Natural killer cell treated with Interleukin-12 subunit alpha and Interleukin-12 subunit beta and Interleukin-15 and Interleukin-18, amount 100 ng/mL, for 72 hours (primary cell): ENCODE measurements at regions not wholly inside any gene's neighbourhood (a gene's known extent, or its start where the extent isn't known, plus 50 kb on each side); places are given as distances from the start of the nearest gene placed in this dataset.

Source experiments
- ATAC-seq, 2 donors: fragments of 150-1000 bp; cut with Tn5 transposase in 1 of 2; sonication (Bioruptor Pico), chemical (Tn5 transposase) in 1 of 2; 2 replicates each; pipeline ENCODE4 v1.10.0; 2021
- DNase-seq: peaks from one replicate; pipeline ENCODE4 v3.0.0; 2022; ENCODE audit warnings: low spot score
- H3K27ac Mint-ChIP-seq, 2 donors: 1 replicate in 1 of 2; 2 replicates in 1 of 2; pipeline ENCODE4 v1.8.0; 2022; ENCODE audit warnings: mixed read lengths in 2 of 2, mild to moderate bottlenecking in 1 of 2, moderate library complexity in 1 of 2
- H3K27me3 Mint-ChIP-seq, 2 donors: 1 replicate in 1 of 2; 2 replicates in 1 of 2; pipeline ENCODE4 v1.8.0; 2022; ENCODE audit warnings: mixed read lengths in 2 of 2
- H3K36me3 Mint-ChIP-seq: one replicate; pipeline ENCODE4 v1.8.0; 2022; ENCODE audit warnings: mixed read lengths
- H3K4me1 Mint-ChIP-seq, 2 donors: 1 replicate in 1 of 2; 2 replicates in 1 of 2; pipeline ENCODE4 v1.8.0; 2022; ENCODE audit warnings: low read depth in 2 of 2, mixed read lengths in 2 of 2, mild to moderate bottlenecking in 1 of 2
- H3K4me3 Mint-ChIP-seq: one replicate; pipeline ENCODE4 v1.8.0; 2022; ENCODE audit warnings: mixed read lengths
- H3K9me3 Mint-ChIP-seq: 2 replicates; pipeline ENCODE4 v1.8.0; 2022; ENCODE audit warnings: mixed read lengths

- Mint-ChIP-seq H3K4me1 (peaks cover 13 to 15% of the 10 kb centered on the region in 2 donors), H3K4me3 (no peak overlapping the region), H3K9me3 (no peaks in the 10 kb centered on the region), H3K36me3 (no peaks in the 10 kb centered on the region), H3K27me3 (peaks cover 23 to 40% of the 10 kb centered on the region in 2 donors), H3K27ac (no peak overlapping the region)
- ATAC-seq (no peak), DNase-seq (no peak)
Measured at GRCh38 chr5:88144219-88145001, 124.2 kb downstream of the TMEM161B start.

DNA sequence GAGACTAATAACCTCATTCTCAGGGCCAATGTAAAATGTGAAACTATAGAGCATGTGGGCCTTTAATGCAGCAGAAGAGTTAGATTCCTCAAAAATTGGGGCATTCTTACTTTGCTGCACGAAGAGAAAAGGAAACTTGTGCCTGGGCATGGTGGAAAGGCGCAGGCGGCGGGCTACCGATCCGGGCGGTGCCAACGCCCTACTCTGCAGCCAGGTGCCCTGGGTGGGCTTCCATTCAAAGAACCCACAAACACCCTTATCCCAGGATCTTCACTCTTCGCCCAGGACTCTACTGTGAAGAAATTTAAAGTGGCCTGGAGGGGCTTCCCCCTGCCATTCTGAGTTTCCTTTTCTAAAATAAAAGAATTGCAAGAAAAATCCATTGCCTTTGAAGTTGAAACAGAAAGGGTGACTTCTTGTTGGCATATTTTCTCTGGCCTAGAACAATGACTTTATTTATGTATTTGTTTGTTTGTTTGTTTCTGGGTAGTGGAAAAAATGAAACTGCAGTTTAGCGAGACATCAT, 124.9 kb downstream of the TMEM161B start:
- H3K4me1 Mint-ChIP-seq: peaks cover 13 to 15% of the 10 kb centered on the region in 2 donors
- no peak overlapping the region for H3K27ac Mint-ChIP-seq
- H3K9me3 Mint-ChIP-seq: no peaks in the 10 kb centered on the region
- DNase-seq: no peak
- no peaks in the 10 kb centered on the region for H3K36me3 Mint-ChIP-seq
- H3K4me3 Mint-ChIP-seq: no peak overlapping the region
- peaks cover 23 to 34% of the 10 kb centered on the region in 2 donors for H3K27me3 Mint-ChIP-seq
- no peak for ATAC-seq

DNA sequence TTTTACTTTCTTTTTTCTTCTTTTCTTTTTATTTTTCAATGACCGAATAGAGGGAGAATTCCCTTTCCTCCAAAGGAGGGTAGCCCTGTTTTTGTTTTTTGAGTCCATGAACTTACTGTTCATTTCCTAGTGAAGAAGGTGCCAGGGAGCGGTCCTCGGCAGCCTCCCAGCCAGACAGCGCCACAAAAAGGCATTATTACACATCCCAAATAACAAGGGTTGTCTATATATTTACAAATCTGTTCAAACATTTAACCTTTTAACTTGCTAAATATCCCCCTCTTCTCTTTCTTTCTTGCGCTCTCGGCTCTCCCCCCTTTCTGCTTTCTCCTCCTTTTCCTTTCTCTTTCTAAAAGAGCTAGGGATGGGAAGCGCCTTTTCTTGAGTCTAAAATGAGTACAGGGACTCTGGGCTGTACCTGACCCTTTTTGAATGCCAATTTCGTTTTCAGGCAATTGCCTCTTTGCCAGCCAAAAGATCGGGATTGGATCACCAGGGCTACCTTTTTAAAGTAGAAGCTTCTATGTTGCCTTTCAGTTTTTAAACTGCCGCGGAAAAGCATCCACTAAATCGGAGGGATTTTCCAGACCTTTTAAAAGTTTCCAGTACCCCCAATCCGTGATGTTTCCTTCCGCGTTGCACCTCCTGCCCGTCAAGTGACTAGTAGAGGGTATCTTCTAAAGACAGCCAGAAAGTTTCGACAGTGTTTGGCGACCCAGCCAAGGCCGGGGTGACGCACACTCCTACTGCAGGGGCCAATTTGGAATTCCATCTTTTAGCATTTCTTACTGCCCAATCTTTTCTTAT, 125.6 kb downstream of the TMEM161B start:
- H3K9me3 Mint-ChIP-seq: no peaks in the 10 kb centered on the region

GRCh38 chr5:88142636-88142885, 126.1 kb downstream of the TMEM161B start:
- H3K36me3 Mint-ChIP-seq: no peaks in the 10 kb centered on the region

More for the DNA sequence above, 125.6 kb downstream of the TMEM161B start:
- Mint-ChIP-seq H3K4me3 (no peak overlapping the region), H3K27me3 (peaks cover 22 to 32% of the 10 kb centered on the region in 2 donors), H3K27ac (no peak overlapping the region), H3K36me3 (no peaks in the 10 kb centered on the region), H3K4me1 (peaks cover 13 to 15% of the 10 kb centered on the region in 2 donors)
- no peak for ATAC-seq
- no peak for DNase-seq

DNA sequence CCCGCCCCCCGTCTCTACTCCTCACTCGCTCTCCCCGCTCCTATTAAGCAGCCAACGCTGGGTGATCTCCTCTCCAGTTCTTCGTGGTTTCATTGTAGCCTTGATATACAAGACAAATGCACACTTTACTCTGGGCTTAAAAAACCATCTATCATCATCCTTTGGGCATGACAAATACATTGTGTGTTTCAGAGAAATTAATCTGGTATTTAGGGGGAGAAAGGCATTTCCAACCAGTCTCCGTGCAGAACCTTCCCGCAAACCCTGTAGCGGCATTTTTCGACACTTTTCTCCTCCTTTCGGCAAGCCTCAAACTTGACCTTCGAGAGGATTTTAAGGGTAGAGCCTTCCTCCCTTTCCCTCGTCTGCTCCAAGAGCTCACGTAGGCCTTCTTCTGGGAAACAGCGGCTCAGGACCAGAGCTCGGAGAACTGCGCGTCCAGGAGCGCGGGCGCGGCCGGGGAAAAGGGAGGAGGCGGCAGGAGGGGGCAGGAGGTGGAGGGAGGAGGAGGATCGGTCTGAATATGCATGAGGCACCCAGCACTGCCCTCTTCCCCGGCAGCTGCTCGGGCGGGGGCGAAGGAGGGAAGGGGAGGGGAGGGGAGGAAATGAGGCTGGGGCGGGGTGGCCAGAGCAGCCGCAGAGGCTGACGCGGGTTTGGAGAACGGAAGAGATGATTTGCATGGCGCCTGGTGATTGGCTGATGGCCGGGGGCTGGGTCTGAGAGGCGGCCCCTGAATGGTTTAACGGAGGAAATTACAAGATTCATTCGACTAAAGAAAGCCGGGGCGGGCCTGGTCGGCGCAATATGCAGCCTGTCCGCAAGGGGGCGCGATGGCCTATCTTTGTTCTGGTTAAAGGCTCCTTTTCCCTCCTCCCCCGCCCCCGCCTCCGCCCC, 127.5 kb downstream of the TMEM161B start:
- Mint-ChIP-seq H3K27me3 (peaks cover 24 to 42% of the 10 kb centered on the region in 2 donors), H3K27ac (no peak overlapping the region), H3K4me3 (no peak overlapping the region), H3K4me1 (peaks cover 13 to 15% of the 10 kb centered on the region in 2 donors), H3K36me3 (no peaks in the 10 kb centered on the region), H3K9me3 (no peaks in the 10 kb centered on the region)
- DNase-seq (peak; percentile 95), ATAC-seq (peak; percentile 98)

More at GRCh38 chr5:88142636-88142885, 126.1 kb downstream of the TMEM161B start:
- H3K27me3 Mint-ChIP-seq: peaks cover 21 to 32% of the 10 kb centered on the region in 2 donors
- no peak overlapping the region for H3K27ac Mint-ChIP-seq
- H3K9me3 Mint-ChIP-seq: no peaks in the 10 kb centered on the region
- ATAC-seq: no peak
- DNase-seq: no peak
- peaks cover 13 to 15% of the 10 kb centered on the region in 2 donors for H3K4me1 Mint-ChIP-seq
- no peak overlapping the region for H3K4me3 Mint-ChIP-seq

DNA sequence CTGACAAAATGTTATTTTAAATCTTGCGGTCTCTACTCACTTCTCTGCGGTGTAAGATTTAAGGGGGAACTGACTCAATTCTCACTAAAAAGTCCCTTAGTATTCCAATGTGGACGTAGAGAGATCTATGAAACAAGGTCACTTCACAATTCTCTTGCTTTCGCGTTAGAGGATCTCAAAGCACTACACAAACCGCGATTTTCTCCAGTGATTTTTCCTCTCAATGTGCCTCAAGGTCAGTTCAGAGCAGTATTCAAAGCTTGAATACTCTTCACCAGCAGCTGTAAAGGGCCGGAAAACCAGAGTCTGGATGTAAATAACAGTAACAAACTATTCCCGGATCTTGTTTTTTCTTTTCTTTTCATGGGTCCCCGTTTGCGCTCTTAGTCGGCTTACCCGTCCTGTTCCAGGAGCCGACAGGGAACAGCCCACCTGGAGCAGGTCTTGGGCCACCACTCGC, 128.2 kb downstream of the TMEM161B start:
- no peak overlapping the region for H3K27ac Mint-ChIP-seq

DNA sequence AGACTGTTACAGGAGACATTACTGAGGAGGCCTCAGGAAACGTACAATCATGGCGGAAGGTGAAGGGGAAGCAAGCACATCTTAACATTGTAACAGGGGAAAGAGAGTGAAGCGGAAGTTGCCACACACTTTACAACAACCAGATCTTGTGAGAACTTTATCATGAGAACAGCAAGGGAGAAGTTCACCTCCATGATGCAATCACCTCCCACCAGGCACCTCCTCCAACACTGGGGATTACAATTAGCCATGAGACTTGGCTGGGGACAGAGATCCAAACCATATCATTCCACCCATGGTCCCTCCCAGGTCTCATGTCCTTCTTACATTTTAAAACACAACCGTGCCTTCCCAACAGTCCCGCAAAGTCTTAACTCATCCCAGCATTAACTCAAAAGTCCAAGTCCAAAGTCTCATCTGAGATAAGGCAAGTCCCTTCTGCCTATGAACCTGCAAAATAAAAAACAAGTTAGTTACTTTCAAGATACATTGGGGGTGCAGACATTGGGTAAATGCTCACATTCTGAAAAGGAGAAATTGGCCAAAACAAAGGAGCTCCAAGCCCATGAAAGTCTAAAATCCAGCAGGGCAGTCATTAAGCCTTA, 138.3 kb downstream of the TMEM161B start:
- H3K27me3 Mint-ChIP-seq: peaks cover 20 to 43% of the 10 kb centered on the region in 2 donors
- H3K27ac Mint-ChIP-seq: no peak overlapping the region
- no peaks in the 10 kb centered on the region for H3K4me1 Mint-ChIP-seq
- ATAC-seq (no peak), DNase-seq (no peak)
- no peaks in the 10 kb centered on the region for H3K36me3 Mint-ChIP-seq
- no peak overlapping the region for H3K4me3 Mint-ChIP-seq
- no peaks in the 10 kb centered on the region for H3K9me3 Mint-ChIP-seq

More for the DNA sequence above, 128.2 kb downstream of the TMEM161B start:
- no peaks in the 10 kb centered on the region for H3K36me3 Mint-ChIP-seq
- H3K9me3 Mint-ChIP-seq: no peaks in the 10 kb centered on the region
- H3K4me1 Mint-ChIP-seq: peaks cover 10 to 11% of the 10 kb centered on the region in 2 donors
- H3K4me3 Mint-ChIP-seq: no peak overlapping the region
- DNase-seq: no peak
- peaks cover 19 to 41% of the 10 kb centered on the region in 2 donors for H3K27me3 Mint-ChIP-seq
- no peak for ATAC-seq

DNA sequence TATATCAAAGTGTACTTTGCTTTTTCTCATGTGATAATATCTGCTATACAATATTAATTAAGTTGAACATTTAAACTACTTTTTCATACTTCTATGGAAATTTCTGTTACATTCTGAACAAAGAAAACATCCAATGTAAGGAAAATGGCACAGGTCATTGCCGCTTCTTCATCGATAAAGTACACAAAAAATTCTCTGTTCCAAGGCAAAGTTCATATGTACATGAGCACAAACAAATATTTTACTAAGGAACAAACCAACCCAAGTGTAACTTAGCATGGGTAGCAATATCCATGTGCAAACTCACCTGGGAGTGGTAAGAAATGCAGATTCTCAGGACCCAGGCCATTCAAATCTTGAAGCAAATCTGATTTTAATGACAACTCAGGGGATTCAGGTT, 139.8 kb downstream of the TMEM161B start:
- Mint-ChIP-seq H3K4me1 (no peaks in the 10 kb centered on the region), H3K27ac (no peak overlapping the region), H3K27me3 (peaks cover 24 to 36% of the 10 kb centered on the region in 2 donors), H3K4me3 (no peak overlapping the region), H3K36me3 (peaks cover 4% of the 10 kb centered on the region), H3K9me3 (peaks cover 3% of the 10 kb centered on the region)
- no peak for ATAC-seq
- DNase-seq: no peak

GRCh38 chr5:88119535-88120125, 149.0 kb downstream of the TMEM161B start:
- Mint-ChIP-seq H3K4me1 (no peaks in the 10 kb centered on the region), H3K27ac (no peak overlapping the region), H3K27me3 (peaks cover 46 to 68% of the 10 kb centered on the region in 2 donors), H3K4me3 (no peak overlapping the region), H3K36me3 (peaks cover 4% of the 10 kb centered on the region), H3K9me3 (peaks cover 8% of the 10 kb centered on the region)
- no peak for DNase-seq
- ATAC-seq: no peak

- Mint-ChIP-seq H3K4me3 (no peak overlapping the region), H3K4me1 (no peaks in the 10 kb centered on the region), H3K27ac (no peak overlapping the region), H3K36me3 (no peaks in the 10 kb centered on the region), H3K9me3 (peaks cover 8% of the 10 kb centered on the region), H3K27me3 (peaks cover 36 to 58% of the 10 kb centered on the region in 2 donors)
- no peak for ATAC-seq
- no peak for DNase-seq
Measured at GRCh38 chr5:88118179-88118578, 150.5 kb downstream of the TMEM161B start.

DNA sequence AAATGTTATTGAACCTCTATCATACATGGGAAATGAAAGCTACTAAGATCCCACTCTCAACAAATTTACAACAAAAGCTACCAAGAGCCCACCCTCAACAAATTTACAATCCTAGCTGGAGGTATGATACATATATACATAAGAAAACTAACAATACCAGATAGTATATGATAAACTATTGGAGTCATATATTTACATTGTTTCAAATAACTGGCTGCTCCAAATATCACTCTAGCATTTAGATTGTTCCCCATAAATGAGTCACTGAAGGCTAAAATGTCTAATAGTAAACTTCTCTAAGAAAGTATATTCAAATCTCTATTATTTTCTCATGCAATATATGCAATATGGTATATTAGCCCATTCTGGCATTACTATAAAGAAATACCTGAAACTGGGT, 151.1 kb downstream of the TMEM161B start:
- H3K9me3 Mint-ChIP-seq: peaks cover 5% of the 10 kb centered on the region
- no peak overlapping the region for H3K27ac Mint-ChIP-seq
- no peak overlapping the region for H3K4me3 Mint-ChIP-seq
- no peak for ATAC-seq
- H3K4me1 Mint-ChIP-seq: no peaks in the 10 kb centered on the region
- H3K27me3 Mint-ChIP-seq: peaks cover 33 to 52% of the 10 kb centered on the region in 2 donors
- DNase-seq: no peak
- no peaks in the 10 kb centered on the region for H3K36me3 Mint-ChIP-seq

DNA sequence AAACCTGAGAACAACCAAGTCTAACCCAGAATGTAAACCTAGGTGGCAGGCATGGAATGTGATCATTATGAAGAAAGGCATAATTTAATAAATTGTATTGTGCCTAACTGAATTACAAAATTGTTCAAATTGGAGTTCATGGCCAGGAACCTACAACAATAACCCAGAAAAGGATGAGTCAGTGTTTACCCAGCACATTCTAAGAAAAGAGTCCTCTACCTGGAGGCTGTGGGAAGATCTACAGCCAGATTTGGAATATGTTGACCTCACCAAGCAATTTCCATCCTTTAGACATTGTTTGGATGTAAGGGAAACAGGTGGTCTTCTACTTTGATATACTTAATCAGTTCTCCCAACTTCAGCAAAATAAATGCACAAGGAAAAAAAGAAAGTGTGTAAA, 152.2 kb downstream of the TMEM161B start:
- peaks cover 2% of the 10 kb centered on the region for H3K9me3 Mint-ChIP-seq
- no peaks in the 10 kb centered on the region for H3K4me1 Mint-ChIP-seq
- H3K36me3 Mint-ChIP-seq: no peaks in the 10 kb centered on the region
- no peak for ATAC-seq
- H3K27ac Mint-ChIP-seq: no peak overlapping the region
- DNase-seq: no peak
- peaks cover 26 to 42% of the 10 kb centered on the region in 2 donors for H3K27me3 Mint-ChIP-seq
- H3K4me3 Mint-ChIP-seq: no peak overlapping the region

GRCh38 chr5:88115211-88115610, 153.4 kb downstream of the TMEM161B start:
- H3K4me1 Mint-ChIP-seq: no peaks in the 10 kb centered on the region
- H3K27ac Mint-ChIP-seq: no peak overlapping the region
- H3K27me3 Mint-ChIP-seq: peaks cover 22 to 40% of the 10 kb centered on the region in 2 donors
- ATAC-seq (no peak), DNase-seq (no peak)
- no peaks in the 10 kb centered on the region for H3K9me3 Mint-ChIP-seq
- no peak overlapping the region for H3K4me3 Mint-ChIP-seq
- no peaks in the 10 kb centered on the region for H3K36me3 Mint-ChIP-seq
